Common myeloid progenitor, CD34-positive (primary cell): ENCODE measurements at regions not wholly inside any gene's neighbourhood (a gene's known extent, or its start where the extent isn't known, plus 50 kb on each side); places are given as distances from the start of the nearest gene placed in this dataset.

Source experiments
- CTCF ChIA-PET: fragments of 350-600 bp; sonication (Branson Sonifier 250); formaldehyde crosslinking; loops from one replicate; lab custom pipeline; 2021; ENCODE audit warnings: antibody characterized with exemption; lab: Charles Lee
- POLR2A ChIA-PET: fragments of 350-600 bp; sonication (Branson Sonifier 250); formaldehyde crosslinking; loops from one replicate; lab custom pipeline; 2021; ENCODE audit warnings: antibody characterized with exemption; lab: Charles Lee
- DNase-seq, 3 donors: peaks; one replicate each; pipeline versions ENCODE4 v3.0.0 to v3.0.0-alpha.2; 2013
- H3K27ac ChIP-seq, 2 experiments: 1 replicate in 1 of 2; 2 replicates in 1 of 2; pipeline ENCODE4 v1.7.0; 2013; ENCODE audit warnings: inconsistent platforms in 2 of 2, low read length in 2 of 2, mild to moderate bottlenecking in 2 of 2, low read depth in 1 of 2, moderate library complexity in 1 of 2; ENCODE audit not compliant: severe bottlenecking in 2 of 2, insufficient read depth in 1 of 2, poor library complexity in 1 of 2
- H3K27me3 ChIP-seq, 5 experiments: replicated peaks in 2 of 5; 1 replicate in 3 of 5; 2 replicates in 2 of 5; pipeline versions ENCODE4 v1.6.1 to v1.7.0; 2013; ENCODE audit warnings: low read length in 4 of 5, mild to moderate bottlenecking in 2 of 5, moderate library complexity in 2 of 5, inconsistent platforms in 1 of 5; ENCODE audit not compliant: insufficient read depth in 5 of 5, control insufficient read depth in 4 of 5
- H3K36me3 ChIP-seq, 4 experiments: 1 replicate in 2 of 4; 2 replicates in 2 of 4; pipeline versions ENCODE4 v1.6.1 to v1.7.0; 2013; ENCODE audit warnings: low read length in 3 of 4, control low read depth in 1 of 4, mild to moderate bottlenecking in 1 of 4; ENCODE audit not compliant: control insufficient read depth in 4 of 4, insufficient read depth in 4 of 4
- H3K4me1 ChIP-seq, 4 experiments: 1 replicate in 3 of 4; 2 replicates in 1 of 4; pipeline versions ENCODE4 v1.6.1 to v1.7.1; 2013; ENCODE audit warnings: low read length in 3 of 4, mild to moderate bottlenecking in 3 of 4, control low read depth in 1 of 4, inconsistent platforms in 1 of 4, moderate library complexity in 1 of 4; ENCODE audit not compliant: control insufficient read depth in 4 of 4, insufficient read depth in 4 of 4; ENCODE audit errors: control extremely low read depth in 1 of 4
- H3K4me3 ChIP-seq, 7 experiments: 1 replicate in 4 of 7; 2 replicates in 3 of 7; pipeline versions ENCODE4 v1.5.1 to v1.7.0; 2013; ENCODE audit warnings: mild to moderate bottlenecking in 7 of 7, low read length in 6 of 7, moderate library complexity in 6 of 7, inconsistent platforms in 2 of 7, low read depth in 2 of 7, control low read depth in 1 of 7; ENCODE audit not compliant: insufficient read depth in 4 of 7, control insufficient read depth in 1 of 7; ENCODE audit errors: extremely low read depth in 1 of 7
- H3K9me3 ChIP-seq, 5 experiments: 1 replicate in 4 of 5; 2 replicates in 1 of 5; pipeline versions ENCODE4 v1.6.1 to v1.7.1; 2013; ENCODE audit warnings: low read length in 4 of 5, mild to moderate bottlenecking in 2 of 5, inconsistent platforms in 1 of 5, low read depth in 1 of 5, moderate library complexity in 1 of 5; ENCODE audit not compliant: control insufficient read depth in 4 of 5, insufficient read depth in 2 of 5; ENCODE audit errors: control extremely low read depth in 1 of 5
- WGBS: methylation state at CpG from one replicate; pipeline ENCODE4 v1.1.5; 2013; ENCODE audit not compliant: insufficient coverage; 5-methylcytosine and 5-hydroxymethylcytosine counted together

- Histone ChIP-seq H3K4me3 (no peak overlapping the region), H3K36me3 (no peaks in the 10 kb centered on the region), H3K27me3 (no peaks in the 10 kb centered on the region), H3K27ac (no peak overlapping the region), H3K9me3 (peaks cover 0 to 2% (median 0%) of the 10 kb centered on the region in 5 experiments), H3K4me1 (no peaks in the 10 kb centered on the region)
- no CpG with 5 or more reads among the region's 1 CpG for WGBS
- DNase-seq: no peak
- POLR2A ChIA-PET: no interaction called here
- CTCF ChIA-PET: no interaction called here
These were observed 860.0 kb upstream of the LCORL start for GRCh38 chr4:18881556-18881955.

DNA sequence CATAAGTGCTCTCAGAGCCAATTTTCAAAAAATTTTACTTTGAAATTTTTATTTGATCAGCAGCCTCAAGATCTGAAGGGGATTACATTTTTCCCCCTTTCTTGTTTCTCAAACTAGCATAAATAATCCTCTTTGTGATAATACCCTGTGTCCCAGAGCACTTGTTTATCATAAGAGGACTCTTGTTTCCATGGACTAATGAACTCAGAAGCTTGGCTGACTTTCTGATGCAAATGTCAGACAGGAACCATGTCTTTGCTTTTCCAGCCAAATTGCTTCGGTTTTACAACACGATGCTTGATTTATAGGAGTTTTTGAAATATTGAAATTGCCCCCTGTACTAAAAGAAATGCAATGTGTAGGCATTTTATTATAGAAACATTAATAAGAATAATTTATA lies 859.3 kb upstream of the LCORL start:
- no peaks in the 10 kb centered on the region for H3K27me3 ChIP-seq
- H3K4me1 ChIP-seq: no peaks in the 10 kb centered on the region
- peaks cover 0 to 2% (median 0%) of the 10 kb centered on the region in 5 experiments for H3K9me3 ChIP-seq
- no CpG with 5 or more reads among the region's 2 CpGs for WGBS
- H3K4me3 ChIP-seq: no peak overlapping the region
- POLR2A ChIA-PET: no interaction called here
- H3K36me3 ChIP-seq: no peaks in the 10 kb centered on the region
- CTCF ChIA-PET: no interaction called here
- no peak overlapping the region for H3K27ac ChIP-seq
- no peak for DNase-seq

- WGBS: no CpG with 5 or more reads among the region's 1 CpG
- CTCF ChIA-PET: no interaction called here
These were observed 857.0 kb upstream of the LCORL start for GRCh38 chr4:18878561-18878960.

DNA sequence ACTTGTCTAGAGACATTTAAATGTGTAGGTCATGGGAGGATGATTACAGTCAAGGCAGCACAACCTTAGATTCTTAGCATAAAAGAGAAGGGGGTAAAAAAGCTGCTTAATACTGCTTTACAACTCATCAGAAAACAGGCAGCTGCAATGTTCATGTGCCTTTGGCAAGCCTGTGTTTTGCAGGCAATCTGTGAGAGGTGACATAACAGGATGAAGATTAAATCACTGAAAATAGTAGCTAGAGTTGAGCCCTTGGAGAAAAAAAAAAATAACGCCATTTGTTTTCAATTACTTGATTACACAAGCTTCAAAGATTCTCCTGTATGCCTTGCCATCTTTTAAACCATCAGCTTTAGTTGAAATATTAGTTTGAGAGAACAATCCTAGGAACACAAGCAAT lies 847.6 kb upstream of the LCORL start:
- CTCF ChIA-PET: no interaction called here
- no peak for DNase-seq
- POLR2A ChIA-PET: no interaction called here
- Histone ChIP-seq H3K27me3 (no peaks in the 10 kb centered on the region), H3K27ac (no peak overlapping the region), H3K36me3 (no peaks in the 10 kb centered on the region), H3K4me3 (no peak overlapping the region), H3K4me1 (no peaks in the 10 kb centered on the region), H3K9me3 (peaks cover 0 to 1% (median 0%) of the 10 kb centered on the region in 5 experiments)
- no CpG with 5 or more reads among the region's 1 CpG for WGBS

More at GRCh38 chr4:18878561-18878960, 857.0 kb upstream of the LCORL start:
- no peak overlapping the region for H3K27ac ChIP-seq
- POLR2A ChIA-PET: no interaction called here
- no peaks in the 10 kb centered on the region for H3K27me3 ChIP-seq
- no peak overlapping the region for H3K4me3 ChIP-seq
- DNase-seq: no peak
- no peaks in the 10 kb centered on the region for H3K36me3 ChIP-seq
- no peaks in the 10 kb centered on the region for H3K4me1 ChIP-seq
- peaks cover 0 to 4% (median 0%) of the 10 kb centered on the region in 5 experiments for H3K9me3 ChIP-seq

GRCh38 chr4:18860836-18861530 lies 839.4 kb upstream of the LCORL start:
- no peaks in the 10 kb centered on the region for H3K4me1 ChIP-seq
- WGBS: no CpG with 5 or more reads among the region's 2 CpGs
- H3K27ac ChIP-seq: no peak overlapping the region
- ChIA-PET CTCF (no interaction called here), POLR2A (no interaction called here)
- no peaks in the 10 kb centered on the region for H3K9me3 ChIP-seq
- no peak overlapping the region for H3K4me3 ChIP-seq
- H3K27me3 ChIP-seq: no peaks in the 10 kb centered on the region
- DNase-seq: no peak
- no peaks in the 10 kb centered on the region for H3K36me3 ChIP-seq

DNA sequence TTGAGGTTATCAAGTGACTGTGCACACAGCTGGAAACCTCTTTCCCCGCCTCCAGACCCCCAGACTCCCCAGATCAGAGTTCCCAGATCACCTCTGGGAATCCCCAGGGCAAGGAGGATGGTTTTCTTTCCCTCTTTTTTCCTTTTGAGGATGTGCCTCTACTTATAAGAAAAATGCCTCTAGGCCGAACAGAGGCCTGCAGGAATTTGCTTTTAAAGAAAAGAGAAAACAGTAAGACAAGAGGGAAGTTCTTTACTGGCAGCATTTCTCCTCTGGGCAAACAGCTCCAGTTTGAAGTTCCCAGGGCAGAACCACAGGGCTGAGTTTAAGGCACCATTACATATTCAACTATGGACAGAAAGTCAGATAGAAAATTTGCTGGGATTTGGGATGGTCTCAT lies 837.9 kb upstream of the LCORL start:
- H3K27me3 ChIP-seq: no peaks in the 10 kb centered on the region
- H3K4me1 ChIP-seq: no peaks in the 10 kb centered on the region
- POLR2A ChIA-PET: no interaction called here
- no peaks in the 10 kb centered on the region for H3K36me3 ChIP-seq
- WGBS: no CpG with 5 or more reads among the region's 2 CpGs
- no peak overlapping the region for H3K4me3 ChIP-seq
- H3K27ac ChIP-seq: no peak overlapping the region
- no peaks in the 10 kb centered on the region for H3K9me3 ChIP-seq
- DNase-seq: no peak
- CTCF ChIA-PET: no interaction called here

- ChIA-PET CTCF (no interaction called here), POLR2A (no interaction called here)
- Histone ChIP-seq H3K9me3 (no peaks in the 10 kb centered on the region), H3K27me3 (no peaks in the 10 kb centered on the region), H3K27ac (no peak overlapping the region), H3K4me1 (no peaks in the 10 kb centered on the region), H3K36me3 (no peaks in the 10 kb centered on the region), H3K4me3 (no peak overlapping the region)
- no peak for DNase-seq
- WGBS: 82% methylated on average over 6 of the region's 6 CpGs
These were observed 836.8 kb upstream of the LCORL start for GRCh38 chr4:18858229-18858922.
